ENCODE measurements at regions not wholly inside any gene's neighbourhood (a gene's known extent, or its start where the extent isn't known, plus 50 kb on each side); places are given as distances from the start of the nearest gene placed in this dataset.

GRCh38 chr20:6940048-6940447, 172.6 kb downstream of the BMP2 start:
- Histone ChIP-seq H3K36me3 (no peaks in the 10 kb centered on the region), H3K27ac (no peak overlapping the region), H3K4me3 (no peak overlapping the region), H3K4me1 (no peaks in the 10 kb centered on the region), H3K27me3 (no peaks in the 10 kb centered on the region), H3K9me3 (no peaks in the 10 kb centered on the region)
- no peak for ATAC-seq
- intact Hi-C loops (cut with DNase I) = no loop called here
- no peak for DNase-seq
- TF ChIP-seq CTCF (IDR thresholded peaks at IDR 0.05) = peak; percentile 25

GRCh38 chr20:6940876-6941275, 173.4 kb downstream of the BMP2 start:
- Histone ChIP-seq H3K27ac (no peak overlapping the region), H3K36me3 (no peaks in the 10 kb centered on the region), H3K27me3 (no peaks in the 10 kb centered on the region), H3K9me3 (no peaks in the 10 kb centered on the region), H3K4me3 (no peak overlapping the region), H3K4me1 (no peaks in the 10 kb centered on the region)
- TF ChIP-seq CTCF (IDR thresholded peaks at IDR 0.05) = no peak
- ATAC-seq (no peak), DNase-seq (no peak)
- intact Hi-C loops (cut with DNase I) = no loop called here

GRCh38 chr20:6941571-6941970, 174.1 kb downstream of the BMP2 start:
- DNase-seq (no peak), ATAC-seq (no peak)
- no peak for TF ChIP-seq CTCF (IDR thresholded peaks at IDR 0.05)
- no peak overlapping the region for H3K27ac ChIP-seq
- intact Hi-C loops (cut with DNase I) = no loop called here
- no peaks in the 10 kb centered on the region for H3K4me1 ChIP-seq
- no peaks in the 10 kb centered on the region for H3K36me3 ChIP-seq
- H3K9me3 ChIP-seq = no peaks in the 10 kb centered on the region
- no peaks in the 10 kb centered on the region for H3K27me3 ChIP-seq
- H3K4me3 ChIP-seq = no peak overlapping the region

- Histone ChIP-seq H3K4me1 (no peaks in the 10 kb centered on the region), H3K27me3 (no peaks in the 10 kb centered on the region), H3K27ac (no peak overlapping the region), H3K4me3 (no peak overlapping the region), H3K9me3 (no peaks in the 10 kb centered on the region), H3K36me3 (no peaks in the 10 kb centered on the region)
- intact Hi-C loops (cut with DNase I) = no loop called here
- no peak for DNase-seq
- ATAC-seq = no peak
- no peak for TF ChIP-seq CTCF (IDR thresholded peaks at IDR 0.05)
Observed at GRCh38 chr20:6942266-6942665, 174.8 kb downstream of the BMP2 start.

GRCh38 chr20:6944292-6944691, 176.8 kb downstream of the BMP2 start:
- Histone ChIP-seq H3K4me1 (no peaks in the 10 kb centered on the region), H3K36me3 (no peaks in the 10 kb centered on the region), H3K27me3 (no peaks in the 10 kb centered on the region), H3K4me3 (no peak overlapping the region), H3K9me3 (no peaks in the 10 kb centered on the region), H3K27ac (no peak overlapping the region)
- no peak for ATAC-seq
- intact Hi-C loops (cut with DNase I) = no loop called here
- TF ChIP-seq CTCF (IDR thresholded peaks at IDR 0.05) = no peak
- no peak for DNase-seq

- Histone ChIP-seq H3K9me3 (no peaks in the 10 kb centered on the region), H3K4me1 (no peaks in the 10 kb centered on the region), H3K27me3 (no peaks in the 10 kb centered on the region), H3K4me3 (no peak overlapping the region), H3K27ac (no peak overlapping the region), H3K36me3 (no peaks in the 10 kb centered on the region)
- DNase-seq = no peak
- no peak for ATAC-seq
- intact Hi-C loops (cut with DNase I) = no loop called here
- no peak for TF ChIP-seq CTCF (IDR thresholded peaks at IDR 0.05)
Observed at GRCh38 chr20:6953611-6954010, 186.1 kb downstream of the BMP2 start.

All from upper lobe of right lung (tissue), 1 donor.